GM21723 (cell line): ENCODE measurements at regions not wholly inside any gene's neighbourhood (a gene's known extent, or its start where the extent isn't known, plus 50 kb on each side); places are given as distances from the start of the nearest gene placed in this dataset.

Experiments
- ATAC-seq: cut with Tn5 transposase; IDR thresholded peaks from one replicate; pipeline ENCODE4 v1.9.1; 2021; ENCODE audit warnings: mild to moderate bottlenecking, moderate library complexity; ENCODE audit not compliant: unreplicated experiment

DNA sequence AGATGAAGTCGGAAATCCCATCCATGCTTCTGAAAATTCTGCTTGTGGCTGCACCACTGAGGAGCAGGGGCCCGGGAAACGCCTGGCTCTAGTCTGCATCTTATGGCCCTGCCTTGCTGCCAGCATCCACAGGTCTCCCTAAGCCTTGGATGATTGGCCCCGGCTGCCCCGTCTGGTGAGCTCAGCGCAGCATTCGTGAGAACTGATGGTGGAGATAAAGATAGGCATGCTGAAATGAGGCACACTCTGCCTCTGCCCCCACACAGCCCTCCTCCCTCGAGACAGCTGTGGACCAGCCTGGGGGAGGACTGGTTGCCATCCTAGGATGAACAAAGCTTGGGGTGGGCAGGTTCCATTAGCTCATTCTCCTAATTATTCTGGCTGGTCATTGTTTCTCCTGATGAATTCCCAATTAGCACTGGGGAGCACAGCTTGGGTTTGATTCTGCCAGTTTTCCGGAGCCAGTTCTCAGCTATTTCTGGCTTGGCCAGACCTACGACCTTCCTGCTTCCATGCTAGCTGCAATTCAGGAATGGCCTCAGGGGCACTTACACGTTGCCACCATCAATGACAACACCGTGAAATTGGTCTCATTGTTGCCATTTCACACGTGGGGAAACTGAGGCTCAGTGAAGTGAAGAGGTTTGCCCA lies 62.8 kb upstream of the CPEB4 start:
- no peak for ATAC-seq

- no peak for ATAC-seq
Measured at GRCh38 chr5:173826086-173826427, 62.1 kb upstream of the CPEB4 start.

- ATAC-seq: no peak
Measured at GRCh38 chr5:173826428-173827350, 61.5 kb upstream of the CPEB4 start.

DNA sequence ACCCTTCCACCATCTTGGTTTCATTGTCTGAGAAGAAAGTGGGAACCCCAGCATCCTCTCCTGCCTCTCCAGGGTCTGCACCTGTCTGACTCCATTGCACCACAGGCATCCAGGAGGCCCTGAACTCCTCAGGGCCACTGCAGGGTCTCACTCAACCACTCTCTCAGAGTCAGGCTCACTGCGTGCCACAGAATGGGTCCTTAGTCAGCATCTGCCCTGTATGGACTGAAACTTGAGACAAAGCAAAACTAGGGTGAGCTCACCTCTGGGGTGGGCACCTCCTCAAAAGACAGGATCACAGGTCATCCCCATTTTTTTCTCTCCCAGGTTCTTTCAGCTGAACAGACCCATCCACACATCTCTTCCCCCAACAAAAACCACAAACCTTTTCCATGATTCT lies 59.2 kb upstream of the CPEB4 start:
- ATAC-seq: no peak

DNA sequence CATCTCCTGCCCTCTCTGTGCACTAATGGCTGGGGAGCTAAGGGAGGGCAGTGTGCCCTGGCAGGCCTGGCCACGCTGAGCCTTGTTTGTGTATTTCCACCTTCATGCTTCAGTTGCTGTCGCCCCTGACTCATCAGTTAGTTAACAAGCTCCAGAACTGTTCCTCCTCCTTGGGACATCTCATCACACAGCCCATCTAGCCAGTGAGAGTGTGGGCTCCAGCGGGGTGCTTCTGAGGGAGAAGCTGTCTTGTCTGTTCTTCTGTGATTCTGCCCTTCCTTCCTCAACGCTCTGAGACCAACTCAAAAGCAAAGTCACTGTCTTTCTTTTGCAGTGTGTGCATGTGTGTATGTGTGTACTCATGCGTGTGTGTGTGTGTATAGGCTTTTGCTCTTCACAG lies 58.3 kb upstream of the CPEB4 start:
- no peak for ATAC-seq

GRCh38 chr5:173830421-173830820 lies 57.7 kb upstream of the CPEB4 start:
- no peak for ATAC-seq

GRCh38 chr5:173831196-173831914 lies 56.8 kb upstream of the CPEB4 start:
- no peak for ATAC-seq

- ATAC-seq: no peak
Measured at GRCh38 chr5:173832386-173832785, 55.8 kb upstream of the CPEB4 start.

- ATAC-seq: no peak
Measured at GRCh38 chr5:173833196-173833985, 54.8 kb upstream of the CPEB4 start.

DNA sequence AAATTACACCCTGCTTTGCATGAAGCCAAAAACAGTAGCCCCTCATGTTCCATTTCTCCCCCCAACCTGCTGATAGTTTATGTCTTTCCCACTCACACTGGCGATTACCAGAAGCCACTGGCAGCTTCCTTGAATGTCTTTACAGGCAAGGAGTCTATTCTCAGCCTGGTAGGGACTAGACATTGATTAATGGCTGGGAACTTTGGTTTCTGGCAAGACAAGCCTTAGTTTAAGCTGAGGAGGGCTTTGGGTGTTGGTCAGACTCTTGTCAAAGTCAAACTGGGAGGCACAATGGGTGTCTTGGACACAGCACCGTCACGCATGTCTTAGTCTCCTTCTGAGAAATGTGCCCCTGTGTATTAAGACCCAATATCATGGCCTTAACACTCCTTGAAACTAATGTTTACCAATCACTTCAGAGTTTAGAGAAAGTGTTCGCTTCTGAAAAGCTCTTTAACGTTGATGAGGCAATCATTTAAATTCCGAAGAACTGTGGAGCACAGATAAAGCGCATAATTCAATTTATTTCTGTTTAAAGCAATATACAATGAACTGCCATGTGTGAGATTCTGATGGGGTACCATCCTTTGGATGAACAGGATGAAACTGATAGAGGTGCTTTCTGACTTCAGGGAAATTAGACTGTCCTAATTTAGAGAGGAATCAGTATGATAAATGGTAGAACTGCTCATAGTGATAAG lies 53.9 kb upstream of the CPEB4 start:
- no peak for ATAC-seq

- ATAC-seq: no peak
Measured at GRCh38 chr5:173835131-173835530, 53.0 kb upstream of the CPEB4 start.

- no peak for ATAC-seq
Measured at GRCh38 chr5:173835661-173836060, 52.5 kb upstream of the CPEB4 start.

- ATAC-seq: no peak
Measured at GRCh38 chr5:173837654-173838053, 50.5 kb upstream of the CPEB4 start.
